ENCODE measurements at regions not wholly inside any gene's neighbourhood (a gene's known extent, or its start where the extent isn't known, plus 50 kb on each side); places are given as distances from the start of the nearest gene placed in this dataset.

DNA sequence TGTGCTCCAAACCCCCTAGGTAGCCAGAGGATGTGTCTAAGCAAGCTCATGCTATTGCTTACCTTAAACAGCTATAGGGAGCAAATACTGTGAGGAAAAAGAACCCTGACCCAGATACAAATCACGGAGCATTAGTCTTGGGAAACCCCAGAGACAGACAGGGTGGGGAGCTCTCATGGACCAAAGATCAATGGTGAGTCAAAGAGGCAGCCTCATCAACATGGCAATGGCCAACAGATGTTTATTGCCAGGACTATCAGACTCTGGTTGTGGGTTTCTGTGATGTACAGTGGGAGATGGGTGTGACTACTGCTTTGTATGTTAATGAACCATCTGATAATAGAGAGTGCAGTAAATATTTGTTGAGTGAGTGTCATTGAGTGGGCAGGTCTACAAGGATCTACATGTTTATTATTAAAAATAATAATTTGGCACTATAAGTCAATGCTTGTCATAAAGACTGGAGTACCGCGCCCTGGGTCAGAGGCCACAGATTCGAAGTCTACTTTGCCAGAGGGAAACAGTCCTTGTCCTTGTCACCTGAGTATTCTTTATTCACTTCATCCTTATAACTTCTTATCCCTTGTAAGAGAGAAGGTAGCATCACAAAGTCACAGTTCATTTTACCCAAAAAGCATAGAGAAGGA, 56.5 kb upstream of the RAI14 start:
- TF ChIP-seq, protein P1, sequence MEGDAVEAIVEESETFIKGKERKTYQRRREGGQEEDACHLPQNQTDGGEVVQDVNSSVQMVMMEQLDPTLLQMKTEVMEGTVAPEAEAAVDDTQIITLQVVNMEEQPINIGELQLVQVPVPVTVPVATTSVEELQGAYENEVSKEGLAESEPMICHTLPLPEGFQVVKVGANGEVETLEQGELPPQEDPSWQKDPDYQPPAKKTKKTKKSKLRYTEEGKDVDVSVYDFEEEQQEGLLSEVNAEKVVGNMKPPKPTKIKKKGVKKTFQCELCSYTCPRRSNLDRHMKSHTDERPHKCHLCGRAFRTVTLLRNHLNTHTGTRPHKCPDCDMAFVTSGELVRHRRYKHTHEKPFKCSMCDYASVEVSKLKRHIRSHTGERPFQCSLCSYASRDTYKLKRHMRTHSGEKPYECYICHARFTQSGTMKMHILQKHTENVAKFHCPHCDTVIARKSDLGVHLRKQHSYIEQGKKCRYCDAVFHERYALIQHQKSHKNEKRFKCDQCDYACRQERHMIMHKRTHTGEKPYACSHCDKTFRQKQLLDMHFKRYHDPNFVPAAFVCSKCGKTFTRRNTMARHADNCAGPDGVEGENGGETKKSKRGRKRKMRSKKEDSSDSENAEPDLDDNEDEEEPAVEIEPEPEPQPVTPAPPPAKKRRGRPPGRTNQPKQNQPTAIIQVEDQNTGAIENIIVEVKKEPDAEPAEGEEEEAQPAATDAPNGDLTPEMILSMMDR (IDR thresholded peaks at IDR 0.05) = no peak
- TF ChIP-seq POLR2A (IDR thresholded peaks at IDR 0.05) = no peak

Data from right lobe of liver (tissue), 4 donors.